HCT116 (cell line): ENCODE measurements at regions not wholly inside any gene's neighbourhood (a gene's known extent, or its start where the extent isn't known, plus 50 kb on each side); places are given as distances from the start of the nearest gene placed in this dataset.

ENCODE experiments used
- ATAC-seq: fragments of 200-7000 bp; cut with Tn5 transposase; 2 replicates; pipeline ENCODE4 v1.9.1; 2020; ENCODE audit warnings: mild to moderate bottlenecking, moderate library complexity
- BruUV-seq: library from RNA; stranded (reverse); fragments of 400-500 nt; replicated peaks from 2 replicates; lab custom pipeline; 2021; lab: Mats Ljungman, UMichigan
- CTCF ChIA-PET: fragments of 300-600 bp; sonication (Branson Sonifier 250); formaldehyde crosslinking; loops from one replicate; lab custom pipeline; 2021; ENCODE audit warnings: antibody characterized with exemption; lab: Charles Lee
- POLR2A ChIA-PET: fragments of 300-600, 350-600 bp; sonication (Branson Sonifier 250); formaldehyde crosslinking; loops from one replicate; lab custom pipeline; 2021; ENCODE audit warnings: antibody characterized with exemption; lab: Charles Lee
- RAD21 ChIA-PET, 2 experiments: fragments of 300-600 bp; sonication (Branson Sonifier 250); formaldehyde crosslinking; loops; one replicate each; lab custom pipeline; 2023; ENCODE audit warnings: low total read pairs in 2 of 2; ENCODE audit not compliant: uncharacterized antibody in 2 of 2, unreplicated experiment in 2 of 2, low non-redundant PET in 1 of 2; lab: Charles Lee
- DNase-seq: peaks from one replicate; pipeline ENCODE4 v3.0.0-alpha.2; 2010; ENCODE audit warnings: low read depth, low spot score
- H2AFZ ChIP-seq: fragments of 200-600 bp; shearing (Covaris generic), sonication (generic); 2 replicates; pipeline ENCODE4 v1.6.1; 2017; ENCODE audit warnings: low read depth, mixed run types, mixed read lengths, antibody characterized with exemption, low read length; ENCODE audit not compliant: poor library complexity, severe bottlenecking
- H3K27ac ChIP-seq: 2 replicates; pipeline ENCODE4 v1.5.1; 2012; ENCODE audit warnings: low read depth, low read length
- H3K27me3 ChIP-seq: fragments of 200-600 bp; sonication (generic); 2 replicates; pipeline ENCODE4 v1.6.1; 2016; ENCODE audit warnings: mixed run types, low read length, mixed read lengths; ENCODE audit not compliant: insufficient read depth
- H3K36me3 ChIP-seq, 2 experiments: fragments of 200-500 bp in 1 of 2; fragments of 200-600 bp in 1 of 2; sonication (Bioruptor generic) in 1 of 2; sonication (generic) in 1 of 2; 2 replicates each; pipeline versions ENCODE4 v1.5.1 to v1.6.1; 2014 to 2016; ENCODE audit warnings: low read length in 2 of 2, inconsistent platforms in 1 of 2, mixed read lengths in 1 of 2, mixed run types in 1 of 2; ENCODE audit not compliant: insufficient read depth in 2 of 2, control insufficient read depth in 1 of 2
- H3K4me1 ChIP-seq, 2 experiments: fragments of 200-600 bp in 1 of 2; sonication (generic) in 1 of 2; 2 replicates each; pipeline versions ENCODE4 v1.5.1 to v1.6.1; 2012 to 2017; ENCODE audit warnings: low read length in 2 of 2, inconsistent platforms in 1 of 2, mild to moderate bottlenecking in 1 of 2, mixed read lengths in 1 of 2, mixed run types in 1 of 2, moderate library complexity in 1 of 2; ENCODE audit not compliant: insufficient read depth in 2 of 2, control insufficient read depth in 1 of 2
- H3K4me2 ChIP-seq: fragments of 200-600 bp; sonication (generic); 2 replicates; pipeline ENCODE4 v1.6.1; 2017; ENCODE audit warnings: mixed run types, low read length, mixed read lengths
- H3K4me3 ChIP-seq, 2 experiments: fragments of 200-600 bp in 1 of 2; sonication (generic) in 1 of 2; replicated peaks in 1 of 2; 2 replicates each; pipeline ENCODE4 v1.5.1; 2011 to 2016; ENCODE audit warnings: low read length in 2 of 2, control low read depth in 1 of 2, low read depth in 1 of 2, mild to moderate bottlenecking in 1 of 2, mixed read lengths in 1 of 2, mixed run types in 1 of 2
- H3K79me2 ChIP-seq: fragments of 200-600 bp; sonication (generic); 2 replicates; pipeline ENCODE4 v1.6.1; 2017; ENCODE audit warnings: mild to moderate bottlenecking, mixed run types, low read length, moderate library complexity, mixed read lengths; ENCODE audit not compliant: insufficient read depth
- H3K9ac ChIP-seq: fragments of 200-600 bp; sonication (generic); 2 replicates; pipeline ENCODE4 v1.6.1; 2016; ENCODE audit warnings: low read length, mixed read lengths
- H3K9me2 ChIP-seq: fragments of 200-600 bp; sonication (generic), shearing (Covaris generic); 2 replicates; pipeline ENCODE4 v1.6.1; 2017; ENCODE audit warnings: mixed run types, mild to moderate bottlenecking, moderate library complexity; ENCODE audit not compliant: insufficient read depth
- H3K9me3 ChIP-seq, 2 experiments: fragments of 200-500 bp in 1 of 2; fragments of 200-600 bp in 1 of 2; sonication (Bioruptor generic) in 1 of 2; sonication (generic) in 1 of 2; 2 replicates each; pipeline ENCODE4 v1.6.1; 2014 to 2017; ENCODE audit warnings: low read length in 2 of 2, mixed read lengths in 2 of 2, inconsistent platforms in 1 of 2, low read depth in 1 of 2, mild to moderate bottlenecking in 1 of 2, mixed run types in 1 of 2, moderate library complexity in 1 of 2; ENCODE audit not compliant: control insufficient read depth in 1 of 2, insufficient read depth in 1 of 2
- H4K20me1 ChIP-seq: fragments of 200-600 bp; sonication (generic), shearing (Covaris generic); 2 replicates; pipeline ENCODE4 v1.6.1; 2017; ENCODE audit warnings: mixed run types, mild to moderate bottlenecking, moderate library complexity; ENCODE audit not compliant: insufficient read depth
- ATF3 ChIP-seq: IDR thresholded peaks from 2 replicates; pipeline ENCODE4 v1.6.1; 2012
- CBX3 ChIP-seq: IDR thresholded peaks from 2 replicates; pipeline ENCODE4 v1.6.1; 2012; ENCODE audit warnings: low read depth
- JUND ChIP-seq: IDR thresholded peaks from 2 replicates; pipeline ENCODE4 v1.6.1; 2012
- MAX ChIP-seq: IDR thresholded peaks from 2 replicates; pipeline ENCODE4 v1.6.1; 2012
- POLR2AphosphoS5 ChIP-seq: IDR thresholded peaks from 2 replicates; pipeline ENCODE4 v1.6.1; 2011; ENCODE audit warnings: mild to moderate bottlenecking, low read depth, low read length, moderate library complexity
- RAD21 ChIP-seq: IDR thresholded peaks from 2 replicates; pipeline ENCODE4 v1.6.1; 2012; ENCODE audit warnings: low read depth, mild to moderate bottlenecking
- SP1 ChIP-seq: IDR thresholded peaks from 2 replicates; pipeline ENCODE4 v1.6.1; 2012; ENCODE audit warnings: low read depth
- TCF7L2 ChIP-seq: IDR thresholded peaks from 2 replicates; pipeline ENCODE4 v1.7.0; 2011; ENCODE audit warnings: borderline replicate concordance, inconsistent platforms; ENCODE audit not compliant: insufficient read depth, insufficient read length; ENCODE audit errors: extremely low read depth
- ZBTB33 ChIP-seq: IDR thresholded peaks from 2 replicates; pipeline ENCODE4 v1.6.1; 2011; ENCODE audit warnings: mild to moderate bottlenecking, low read length, moderate library complexity; ENCODE audit not compliant: insufficient replicate concordance; ENCODE audit errors: extremely low read depth
- ZNF274 ChIP-seq: fragments of 200-500 bp; sonication (Bioruptor generic); IDR thresholded peaks from 2 replicates; pipeline ENCODE4 v1.6.1; 2014; ENCODE audit warnings: mild to moderate bottlenecking, low read depth, low read length, inconsistent platforms
- intact Hi-C: fragments of 100-400 bp; cut with micrococcal nuclease; formaldehyde crosslinking; loops from 2 replicates; pipeline ENCODE4 v1.10.0; 2022

GRCh38 chr15:94894056-94894455, 662.7 kb downstream of the MCTP2 start:
- no peaks in the 10 kb centered on the region for H3K9me2 ChIP-seq
- ATAC-seq, result no peak
- POLR2A ChIA-PET, result no interaction called here
- H3K36me3 ChIP-seq, result no peaks in the 10 kb centered on the region
- CTCF ChIA-PET, result no interaction called here
- H3K4me3 ChIP-seq, result no peak overlapping the region
- H3K27me3 ChIP-seq, result no peaks in the 10 kb centered on the region
- H3K79me2 ChIP-seq, result no peaks in the 10 kb centered on the region
- no peaks in the 10 kb centered on the region for H3K4me1 ChIP-seq
- H4K20me1 ChIP-seq, result no peaks in the 10 kb centered on the region
- H3K4me2 ChIP-seq, result no peak overlapping the region
- no peak overlapping the region for H2AFZ ChIP-seq
- no peak overlapping the region for H3K27ac ChIP-seq
- no peaks in the 10 kb centered on the region for H3K9me3 ChIP-seq
- no peak for TF ChIP-seq JUND
- TF ChIP-seq POLR2AphosphoS5, result no peak
- no peak for TF ChIP-seq CBX3
- no peak for TF ChIP-seq ZNF274
- no peak for TF ChIP-seq ZBTB33
- TF ChIP-seq MAX, result no peak
- no peak for TF ChIP-seq ATF3
- no peak for TF ChIP-seq SP1
- TF ChIP-seq TCF7L2, result no peak
- TF ChIP-seq RAD21, result no peak
- no peak overlapping the region for H3K9ac ChIP-seq
- no TSS peak for BruUV-seq
- intact Hi-C loops, result no loop called here
- DNase-seq, result no peak
- RAD21 ChIA-PET, result no interaction called here
